ENCODE measurements at regions not wholly inside any gene's neighbourhood (a gene's known extent, or its start where the extent isn't known, plus 50 kb on each side); places are given as distances from the start of the nearest gene placed in this dataset.

- H3K27ac Mint-ChIP-seq, result no peak overlapping the region
Measured at GRCh38 chr1:9477535-9477934, 61.7 kb upstream of the SLC25A33 start.

GRCh38 chr1:9478021-9478420 lies 61.2 kb upstream of the SLC25A33 start:
- ChIA-PET POLR2A (no interaction called here), CTCF (interaction anchor here (1.3 kb wide), 1 partner anchor 211 kb away, joined by 4 read pairs; no protein-coding TSS in a partner anchor)
- Mint-ChIP-seq H3K4me3 (no peak overlapping the region), H3K27me3 (no peaks in the 10 kb centered on the region), H3K27ac (no peak overlapping the region), H3K9me3 (no peaks in the 10 kb centered on the region), H3K4me1 (ENCODE audit: low read depth) (no peaks in the 10 kb centered on the region), H3K36me3 (ENCODE audit: low read depth) (no peaks in the 10 kb centered on the region)
- ATAC-seq (no peak), DNase-seq (no peak)
- intact Hi-C loops (cut with micrococcal nuclease), result no loop called here
- no peak for TF ChIP-seq CTCF (IDR thresholded peaks at IDR 0.05)

More at GRCh38 chr1:9477535-9477934, 61.7 kb upstream of the SLC25A33 start:
- no peaks in the 10 kb centered on the region for H3K27me3 Mint-ChIP-seq
- ATAC-seq (no peak), DNase-seq (no peak)
- no peak for TF ChIP-seq CTCF (IDR thresholded peaks at IDR 0.05)
- POLR2A ChIA-PET, result interaction anchor here (0.6 kb wide), 1 partner anchor 291 kb away, joined by 3 read pairs; no protein-coding TSS in a partner anchor
- no peaks in the 10 kb centered on the region for H3K9me3 Mint-ChIP-seq
- intact Hi-C loops (cut with micrococcal nuclease), result no loop called here
- no peak overlapping the region for H3K4me3 Mint-ChIP-seq
- CTCF ChIA-PET, result interaction anchor here (1.3 kb wide), 1 partner anchor 210 kb away, joined by 4 read pairs; no protein-coding TSS in a partner anchor
- H3K36me3 Mint-ChIP-seq (ENCODE audit: low read depth), result no peaks in the 10 kb centered on the region
- no peaks in the 10 kb centered on the region for H3K4me1 Mint-ChIP-seq (ENCODE audit: low read depth)

GRCh38 chr1:9481048-9481447 lies 58.2 kb upstream of the SLC25A33 start:
- DNase-seq (no peak), ATAC-seq (no peak)
- CTCF ChIA-PET, result interaction anchor here (1.8 kb wide), 1 partner anchor 10 kb away, joined by 11 read pairs; no protein-coding TSS in a partner anchor
- H3K36me3 Mint-ChIP-seq (ENCODE audit: low read depth), result no peaks in the 10 kb centered on the region
- no peak overlapping the region for H3K27ac Mint-ChIP-seq
- H3K9me3 Mint-ChIP-seq, result no peaks in the 10 kb centered on the region
- peaks cover 2% of the 10 kb centered on the region for H3K27me3 Mint-ChIP-seq
- intact Hi-C loops (cut with micrococcal nuclease), result no loop called here
- no peak for TF ChIP-seq CTCF (IDR thresholded peaks at IDR 0.05)
- H3K4me1 Mint-ChIP-seq (ENCODE audit: low read depth), result no peaks in the 10 kb centered on the region
- H3K4me3 Mint-ChIP-seq, result no peak overlapping the region
- POLR2A ChIA-PET, result no interaction called here

- Mint-ChIP-seq H3K4me1 (ENCODE audit: low read depth) (no peaks in the 10 kb centered on the region), H3K27ac (no peak overlapping the region), H3K9me3 (no peaks in the 10 kb centered on the region), H3K4me3 (no peak overlapping the region), H3K27me3 (peaks cover 3% of the 10 kb centered on the region), H3K36me3 (ENCODE audit: low read depth) (no peaks in the 10 kb centered on the region)
- intact Hi-C loops (cut with micrococcal nuclease), result no loop called here
- no peak for TF ChIP-seq CTCF (IDR thresholded peaks at IDR 0.05)
- CTCF ChIA-PET, result interaction anchor here (1.3 to 3.9 kb wide), 2 partner anchors 9 to 215 kb away, joined by 6 to 11 read pairs; no protein-coding TSS in a partner anchor
- no peak for DNase-seq
- POLR2A ChIA-PET, result no interaction called here
- ATAC-seq, result no peak
Measured at GRCh38 chr1:9482403-9482802, 56.9 kb upstream of the SLC25A33 start.

- no peak overlapping the region for H3K27ac Mint-ChIP-seq
- no peak for DNase-seq
- CTCF ChIA-PET, result interaction anchor here (1.0 to 3.9 kb wide), 3 partner anchors 8 to 216 kb away, joined by 4 to 11 read pairs (median 6); no protein-coding TSS in a partner anchor
Measured at GRCh38 chr1:9482816-9483572, 56.3 kb upstream of the SLC25A33 start.

More at GRCh38 chr1:9482816-9483572, 56.3 kb upstream of the SLC25A33 start:
- TF ChIP-seq CTCF (IDR thresholded peaks at IDR 0.05), result no peak
- H3K27me3 Mint-ChIP-seq, result peaks cover 3% of the 10 kb centered on the region
- POLR2A ChIA-PET, result no interaction called here
- no peaks in the 10 kb centered on the region for H3K36me3 Mint-ChIP-seq (ENCODE audit: low read depth)
- no peaks in the 10 kb centered on the region for H3K9me3 Mint-ChIP-seq
- no peak overlapping the region for H3K4me3 Mint-ChIP-seq
- H3K4me1 Mint-ChIP-seq (ENCODE audit: low read depth), result no peaks in the 10 kb centered on the region
- intact Hi-C loops (cut with micrococcal nuclease), result no loop called here
- ATAC-seq, result no peak
